ENCODE measurements at regions not wholly inside any gene's neighbourhood (a gene's known extent, or its start where the extent isn't known, plus 50 kb on each side); places are given as distances from the start of the nearest gene placed in this dataset.

DNA sequence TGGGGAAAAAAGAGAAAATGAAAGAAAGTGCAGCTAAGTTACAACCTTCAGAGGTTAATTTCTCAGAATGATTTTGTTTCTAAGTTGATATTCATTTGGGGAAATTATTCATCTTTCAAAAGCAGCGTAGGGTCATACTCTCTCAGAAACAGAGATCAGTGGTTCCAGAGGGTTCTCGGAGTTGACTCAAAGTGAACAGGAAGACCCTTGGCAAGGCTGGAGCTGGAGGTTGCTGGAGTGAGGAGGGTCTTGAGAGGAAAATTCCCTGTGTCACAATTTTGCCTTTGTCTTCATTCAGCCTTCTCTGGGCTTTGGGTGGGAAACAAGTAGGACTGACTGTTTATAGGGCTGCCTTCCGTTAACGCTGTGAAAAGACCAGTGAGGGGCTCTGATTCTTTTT, 168.2 kb downstream of the ICOS start:
- TF ChIP-seq, protein P1, sequence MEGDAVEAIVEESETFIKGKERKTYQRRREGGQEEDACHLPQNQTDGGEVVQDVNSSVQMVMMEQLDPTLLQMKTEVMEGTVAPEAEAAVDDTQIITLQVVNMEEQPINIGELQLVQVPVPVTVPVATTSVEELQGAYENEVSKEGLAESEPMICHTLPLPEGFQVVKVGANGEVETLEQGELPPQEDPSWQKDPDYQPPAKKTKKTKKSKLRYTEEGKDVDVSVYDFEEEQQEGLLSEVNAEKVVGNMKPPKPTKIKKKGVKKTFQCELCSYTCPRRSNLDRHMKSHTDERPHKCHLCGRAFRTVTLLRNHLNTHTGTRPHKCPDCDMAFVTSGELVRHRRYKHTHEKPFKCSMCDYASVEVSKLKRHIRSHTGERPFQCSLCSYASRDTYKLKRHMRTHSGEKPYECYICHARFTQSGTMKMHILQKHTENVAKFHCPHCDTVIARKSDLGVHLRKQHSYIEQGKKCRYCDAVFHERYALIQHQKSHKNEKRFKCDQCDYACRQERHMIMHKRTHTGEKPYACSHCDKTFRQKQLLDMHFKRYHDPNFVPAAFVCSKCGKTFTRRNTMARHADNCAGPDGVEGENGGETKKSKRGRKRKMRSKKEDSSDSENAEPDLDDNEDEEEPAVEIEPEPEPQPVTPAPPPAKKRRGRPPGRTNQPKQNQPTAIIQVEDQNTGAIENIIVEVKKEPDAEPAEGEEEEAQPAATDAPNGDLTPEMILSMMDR (IDR thresholded peaks at IDR 0.05; ENCODE audit: borderline replicate concordance, insufficient read depth, low read depth, low read length) = no peak
- H3K4me3 ChIP-seq (ENCODE audit: low read depth, low read length) = no peak overlapping the region

DNA sequence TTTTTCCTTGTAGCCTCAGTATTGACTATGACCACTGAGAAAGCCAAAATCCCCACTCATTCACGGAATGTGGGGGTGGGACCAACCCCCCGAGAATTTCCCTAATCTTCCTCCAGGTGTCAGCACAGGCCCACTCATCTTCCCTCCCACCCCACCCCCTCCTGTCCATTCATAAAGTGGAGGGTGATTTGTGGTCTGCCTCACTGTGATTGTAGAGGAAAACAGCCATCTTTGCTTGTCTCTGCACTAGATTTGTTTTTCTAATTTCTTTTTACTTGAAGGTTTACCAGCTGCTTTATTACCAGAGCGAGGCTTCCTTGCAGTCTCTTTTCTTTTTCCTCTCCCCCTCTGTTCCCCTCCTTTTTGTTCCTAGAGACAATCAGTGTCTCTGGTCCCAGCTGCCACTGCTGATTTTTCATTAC, 171.8 kb downstream of the ICOS start:
- H3K4me3 ChIP-seq (ENCODE audit: low read depth, low read length) = no peak overlapping the region
- TF ChIP-seq, protein P1 (IDR thresholded peaks at IDR 0.05; ENCODE audit: borderline replicate concordance, insufficient read depth, low read depth, low read length) = peak; percentile 59; the same call in 1 of the 2 replicates

GRCh38 chr2:204108781-204109295, 172.3 kb downstream of the ICOS start:
- TF ChIP-seq, protein P1 (IDR thresholded peaks at IDR 0.05; ENCODE audit: borderline replicate concordance, insufficient read depth, low read depth, low read length) = no peak
- H3K4me3 ChIP-seq (ENCODE audit: low read depth, low read length) = no peak overlapping the region

- H3K4me3 ChIP-seq (ENCODE audit: low read depth, low read length) = no peak overlapping the region
- TF ChIP-seq, protein P1 (IDR thresholded peaks at IDR 0.05; ENCODE audit: borderline replicate concordance, insufficient read depth, low read depth, low read length) = no peak
Observed at GRCh38 chr2:204109681-204110080, 173.1 kb downstream of the ICOS start.

- H3K4me3 ChIP-seq (ENCODE audit: low read depth, low read length) = no peak overlapping the region
- TF ChIP-seq, protein P1 (IDR thresholded peaks at IDR 0.05; ENCODE audit: borderline replicate concordance, insufficient read depth, low read depth, low read length) = no peak
Observed at GRCh38 chr2:204110338-204110741, 173.8 kb downstream of the ICOS start.

DNA sequence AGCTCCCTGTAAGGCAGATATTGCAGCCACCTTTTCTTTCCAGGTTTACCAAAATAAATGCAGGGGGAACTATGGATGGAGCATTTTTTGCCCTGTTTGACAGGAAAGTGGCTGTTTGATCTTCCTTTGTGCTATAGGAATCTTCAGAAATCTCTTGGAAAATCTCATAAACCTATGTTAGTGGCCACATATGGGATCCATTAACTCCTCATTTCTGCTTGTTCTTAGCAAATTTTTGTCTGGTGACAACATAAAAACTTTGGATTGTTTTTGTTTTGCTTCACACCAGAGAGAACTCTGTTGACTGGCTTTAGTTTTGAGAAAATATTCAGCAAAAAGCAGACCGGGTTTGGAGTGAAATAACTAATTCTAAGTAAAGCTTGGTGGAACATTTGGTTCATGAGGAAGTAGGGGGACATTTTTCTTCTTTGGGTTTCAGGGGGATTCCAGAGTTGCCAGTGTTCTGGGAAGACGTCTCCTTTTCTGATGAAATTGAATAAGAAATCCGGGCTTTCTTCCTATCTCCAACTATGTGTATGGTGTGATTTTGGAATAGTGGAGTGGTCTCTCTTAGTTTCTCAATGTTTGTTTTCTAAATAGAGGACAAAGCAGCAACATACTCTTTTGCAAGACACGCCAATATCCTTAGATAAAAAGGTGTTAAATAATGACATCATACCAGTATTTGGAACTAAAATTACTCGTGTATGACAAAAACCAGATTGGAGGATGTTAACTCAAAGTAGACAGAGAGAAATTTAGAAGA, 174.4 kb downstream of the ICOS start:
- TF ChIP-seq, protein P1 (IDR thresholded peaks at IDR 0.05; ENCODE audit: borderline replicate concordance, insufficient read depth, low read depth, low read length) = no peak
- H3K4me3 ChIP-seq (ENCODE audit: low read depth, low read length) = no peak overlapping the region

Measured in GM12875 (cell line).